CD4-positive, alpha-beta T cell treated with Interleukin-4 for 1 hour (primary cell): ENCODE measurements at regions not wholly inside any gene's neighbourhood (a gene's known extent, or its start where the extent isn't known, plus 50 kb on each side); places are given as distances from the start of the nearest gene placed in this dataset.
A peak's percentile ranks its signal among the peaks of the same experiment; 100 is the strongest.

ENCODE experiments used
- DNase-seq, 2 donors: peaks; one replicate each; pipeline ENCODE4 v3.0.0-alpha.2; 2020 to 2022

DNA sequence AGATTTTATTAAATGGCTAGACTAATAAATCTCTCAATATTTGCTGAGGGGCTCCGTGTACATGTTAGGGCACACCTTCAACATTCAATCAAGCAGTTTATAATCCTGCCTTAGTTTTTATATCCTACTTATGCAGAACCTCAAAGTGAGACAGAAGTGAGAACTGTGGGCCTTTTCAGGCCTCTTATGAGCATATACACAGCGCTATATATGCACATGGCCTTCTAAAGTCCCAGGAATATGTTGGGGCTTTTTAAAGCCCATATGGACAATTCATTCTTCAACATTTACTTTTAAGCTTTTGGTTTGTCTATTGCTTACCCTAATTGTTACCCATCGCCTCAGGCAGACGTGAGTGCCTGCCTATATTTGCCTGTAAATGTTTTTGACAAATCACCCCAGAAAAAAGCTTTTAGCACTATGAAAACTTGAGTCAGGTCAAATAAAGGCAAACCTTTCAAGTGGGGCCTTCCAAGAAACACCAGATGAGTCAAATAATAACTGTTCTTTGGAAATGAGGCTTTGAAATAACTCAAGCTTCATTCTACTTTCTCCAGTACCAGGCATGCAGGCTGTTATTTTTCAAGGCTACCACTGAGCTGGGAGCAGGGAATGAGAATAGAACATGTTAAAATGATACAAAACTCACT, 58.2 kb downstream of the ESM1 start:
- no peak for DNase-seq

DNA sequence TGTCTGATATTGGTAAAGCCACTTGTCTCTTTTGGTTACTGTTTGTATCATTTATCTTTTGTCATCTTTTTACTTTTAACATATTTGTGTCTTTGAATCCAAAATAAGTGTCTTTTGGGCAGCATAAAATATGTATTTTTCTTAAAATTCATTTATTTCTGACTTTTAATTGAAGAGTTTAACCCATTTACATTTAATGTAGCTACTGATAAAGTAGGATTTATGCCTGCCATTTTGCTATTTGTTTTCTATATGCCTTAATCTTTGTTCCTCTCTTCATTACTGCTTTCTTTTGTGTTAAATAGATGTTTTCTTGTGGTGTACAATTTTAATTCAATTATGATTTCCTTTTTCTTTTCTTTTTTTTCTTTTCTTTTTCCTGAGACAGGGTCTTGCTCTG, 60.9 kb downstream of the ESM1 start:
- no peak for DNase-seq

DNA sequence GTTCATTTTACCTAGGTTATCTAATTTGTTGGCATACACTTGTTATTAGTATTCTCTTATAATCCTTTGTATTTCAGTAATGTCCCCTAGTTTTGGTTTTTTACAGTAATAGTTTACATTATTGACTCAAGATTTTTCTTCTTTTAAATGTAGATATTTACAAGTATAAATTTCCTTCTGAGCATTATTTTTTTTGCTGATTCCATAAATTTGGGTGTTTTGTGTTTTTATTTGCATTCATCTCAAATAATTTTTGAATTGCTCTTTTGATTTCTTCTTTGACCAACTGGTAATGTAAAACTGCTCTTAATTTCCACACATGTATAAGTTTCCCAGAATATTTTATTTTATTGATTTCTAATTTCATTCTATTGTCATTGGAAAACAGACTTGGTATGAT, 68.1 kb downstream of the ESM1 start:
- no peak for DNase-seq

DNA sequence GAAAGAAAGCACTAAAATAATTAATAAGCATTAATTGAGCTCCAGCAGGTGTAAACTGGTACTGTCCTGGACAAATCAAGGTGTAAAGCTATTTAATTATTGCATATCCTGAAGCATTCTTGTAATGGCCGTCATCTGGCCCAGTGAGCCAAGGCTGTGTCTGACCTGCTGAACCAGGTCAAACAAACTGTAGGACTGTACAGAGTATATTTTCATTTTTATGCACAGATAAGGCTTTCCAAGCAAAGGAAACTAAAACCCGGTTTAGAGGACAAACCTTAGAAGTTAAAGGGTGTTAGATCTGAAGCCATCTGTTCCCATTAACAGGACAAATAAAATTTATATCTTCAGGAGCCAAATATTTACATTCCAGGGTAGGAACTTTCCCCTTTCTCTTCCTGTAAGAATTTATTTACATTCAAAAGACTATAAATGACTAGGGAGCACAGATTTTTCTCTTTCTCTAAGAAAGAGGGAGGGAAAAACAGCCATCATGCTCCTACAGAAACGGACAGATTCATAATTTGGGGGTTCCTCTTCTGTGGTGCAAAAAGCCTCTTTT, 69.8 kb downstream of the ESM1 start:
- no peak for DNase-seq

- DNase-seq = no peak
These were observed 73.4 kb downstream of the ESM1 start for GRCh38 chr5:54912021-54912420.

DNA sequence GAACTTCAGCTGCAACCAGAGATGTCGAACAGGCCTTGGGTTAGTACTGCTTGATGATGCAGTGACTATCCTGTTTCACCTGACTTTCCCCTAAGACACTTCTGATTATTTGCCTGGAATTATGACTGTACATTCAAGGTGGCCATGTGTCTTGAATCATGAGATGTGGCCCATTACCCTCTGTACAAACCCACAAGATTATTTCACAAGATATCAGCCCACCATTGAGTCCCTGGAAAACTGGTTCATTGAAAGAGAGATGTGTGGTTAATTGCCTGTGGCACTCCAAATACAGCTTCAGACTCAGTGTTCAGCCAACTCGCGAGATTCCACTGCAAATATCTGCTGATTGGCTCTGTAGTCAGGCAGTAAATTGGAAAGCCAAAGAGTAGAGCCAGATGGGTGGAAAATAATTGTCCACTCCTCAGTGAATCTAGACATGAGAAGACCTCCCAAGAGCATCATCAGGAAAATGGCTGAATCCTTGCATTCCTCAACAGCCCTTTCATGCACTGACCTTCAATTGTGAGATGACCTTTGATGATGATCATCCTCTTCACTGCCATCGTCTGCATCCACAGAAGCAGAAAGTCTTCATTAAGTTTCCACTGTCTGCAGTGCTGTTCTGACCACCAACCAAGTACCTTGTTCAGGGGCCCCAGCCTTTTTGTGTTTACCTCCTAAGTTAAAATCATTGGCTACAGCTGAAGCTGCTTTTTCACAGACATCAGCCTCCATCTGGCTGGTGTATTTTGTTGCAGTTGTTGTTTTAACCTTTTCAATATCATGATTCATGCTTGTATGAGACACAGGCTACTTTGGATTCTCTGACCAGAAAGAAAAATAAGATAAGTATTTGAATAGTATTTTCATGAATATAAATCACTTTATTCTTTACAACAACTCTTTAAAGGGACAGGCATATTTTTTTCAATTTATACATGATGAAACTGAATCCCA, 75.2 kb downstream of the ESM1 start:
- no peak for DNase-seq

- DNase-seq = no peak
These were observed 76.4 kb downstream of the ESM1 start for GRCh38 chr5:54908774-54909525.

- peak; percentile 53 to 69 for DNase-seq
These were observed 79.4 kb downstream of the ESM1 start for GRCh38 chr5:54905942-54906537.

- DNase-seq = no peak
These were observed 80.1 kb downstream of the ESM1 start for GRCh38 chr5:54905246-54905795.

DNA sequence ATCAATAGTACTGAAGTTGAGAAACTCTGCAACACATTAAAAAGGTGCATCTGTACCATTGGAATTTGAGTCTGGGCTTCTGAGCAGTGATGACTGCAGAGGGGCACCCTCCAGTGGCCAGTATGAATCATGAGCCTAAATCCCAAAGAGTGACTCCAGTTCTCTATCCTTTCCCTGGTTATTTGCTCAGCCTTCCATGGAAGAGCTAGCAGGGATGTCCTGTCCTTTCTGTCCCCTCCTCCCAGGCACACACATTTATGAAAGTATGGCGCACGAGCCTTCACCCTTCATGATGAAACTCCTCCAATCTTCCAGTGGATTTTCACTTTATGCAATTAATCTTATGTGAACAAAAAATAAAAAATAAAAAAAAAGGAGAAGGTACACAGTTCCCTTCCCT, 81.0 kb downstream of the ESM1 start:
- no peak for DNase-seq

DNA sequence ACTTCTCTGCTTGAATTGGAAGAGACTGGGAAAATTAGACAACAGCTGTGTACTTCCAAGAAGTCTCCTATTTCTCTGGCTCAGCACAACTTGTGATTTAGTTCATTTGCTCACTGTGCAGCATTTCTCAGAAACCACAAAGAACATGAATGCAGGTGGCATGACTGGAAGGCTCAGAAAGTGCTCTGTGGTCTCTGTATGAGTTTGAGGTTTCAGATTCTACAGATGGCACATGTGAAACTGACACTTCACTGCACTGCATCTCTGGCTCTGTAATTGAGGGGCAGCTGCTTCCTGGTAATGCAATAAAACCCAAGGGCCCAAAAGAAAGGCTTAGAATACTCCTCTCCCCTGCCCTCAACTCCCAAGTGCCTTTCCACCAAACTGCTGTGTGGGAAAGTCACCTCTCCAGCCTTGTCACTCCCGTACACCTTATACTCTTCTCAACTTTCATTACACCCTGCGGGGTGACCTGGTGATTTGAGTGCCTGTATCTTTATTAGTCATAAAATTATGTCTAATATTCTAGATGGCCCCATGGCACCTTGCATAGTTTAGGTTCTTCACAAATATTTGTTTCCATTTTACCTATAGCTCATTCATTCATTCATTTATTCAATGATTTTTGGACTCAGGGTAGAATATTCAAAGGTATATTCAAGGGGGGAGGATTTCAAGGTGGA, 82.5 kb downstream of the ESM1 start:
- DNase-seq = peak in 1 of 2 donors; percentile 40

- DNase-seq = no peak
These were observed 84.2 kb downstream of the ESM1 start for GRCh38 chr5:54900984-54901725.

- no peak for DNase-seq
These were observed 88.4 kb downstream of the ESM1 start for GRCh38 chr5:54897001-54897400.

- DNase-seq = peak in 1 of 2 donors; percentile 11
These were observed 89.5 kb downstream of the ESM1 start for GRCh38 chr5:54895816-54896341.

GRCh38 chr5:54894957-54895815, 90.2 kb downstream of the ESM1 start:
- DNase-seq = no peak

GRCh38 chr5:54889826-54890225, 95.6 kb downstream of the ESM1 start:
- no peak for DNase-seq

- no peak for DNase-seq
These were observed 97.7 kb downstream of the ESM1 start for GRCh38 chr5:54887663-54888062.

GRCh38 chr5:54886866-54887265, 98.5 kb downstream of the ESM1 start:
- no peak for DNase-seq

- no peak for DNase-seq
These were observed 99.8 kb downstream of the ESM1 start for GRCh38 chr5:54885636-54886035.

DNA sequence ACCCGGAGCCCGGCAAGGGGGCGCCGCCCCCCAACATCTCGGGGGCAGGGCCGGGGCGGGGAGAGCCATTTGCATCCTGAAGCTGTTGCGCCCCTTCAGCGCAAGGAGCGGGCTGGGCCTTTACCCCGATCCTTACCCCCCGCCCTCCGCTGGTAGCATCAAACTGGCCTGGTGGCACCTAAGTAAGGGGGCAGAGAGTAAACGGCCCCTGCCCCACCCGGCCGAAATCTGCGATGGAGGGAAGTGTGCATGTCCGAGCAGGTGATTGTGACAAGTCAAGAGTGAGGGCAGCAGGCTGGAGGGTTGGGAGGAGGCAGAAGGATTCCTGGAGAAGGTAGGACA, 101.2 kb downstream of the ESM1 start:
- no peak for DNase-seq
